Suprapubic skin (tissue), 4 donors: ENCODE measurements at regions not wholly inside any gene's neighbourhood (a gene's known extent, or its start where the extent isn't known, plus 50 kb on each side); places are given as distances from the start of the nearest gene placed in this dataset.

ENCODE experiments used
- DNase-seq, 2 donors: peaks; one replicate each; pipeline ENCODE4 v3.0.0-alpha.2; 2019; ENCODE audit warnings: low spot score in 2 of 2
- H3K27ac ChIP-seq: fragments of 200-600 bp; sonication (generic); one replicate; pipeline ENCODE4 v1.5.1; 2019
- H3K27me3 ChIP-seq: fragments of 200-600 bp; sonication (generic); one replicate; pipeline ENCODE4 v1.5.1; 2019
- H3K36me3 ChIP-seq: fragments of 200-600 bp; sonication (generic); one replicate; pipeline ENCODE4 v1.5.1; 2019
- H3K4me1 ChIP-seq: fragments of 200-600 bp; sonication (generic); one replicate; pipeline ENCODE4 v1.5.1; 2019
- H3K4me3 ChIP-seq: fragments of 200-600 bp; sonication (generic); one replicate; pipeline ENCODE4 v1.5.1; 2019; ENCODE audit warnings: mild to moderate bottlenecking
- H3K9me3 ChIP-seq: fragments of 200-600 bp; sonication (generic); one replicate; pipeline ENCODE4 v1.5.1; 2019
- CTCF ChIP-seq, 2 donors: fragments of 200-600 bp in 1 of 2; fragments of 450-650 bp in 1 of 2; sonication (generic) in 1 of 2; IDR thresholded peaks; one replicate each; pipeline ENCODE4 v1.5.1; 2016 to 2019; ENCODE audit warnings: antibody characterized with exemption in 2 of 2, mild to moderate bottlenecking in 1 of 2, moderate library complexity in 1 of 2
- EP300 ChIP-seq: sonication (generic); formaldehyde crosslinking; IDR thresholded peaks from one replicate; pipeline ENCODE4 v1.6.1; 2017; ENCODE audit warnings: antibody characterized with exemption
- POLR2A ChIP-seq, 2 donors: fragments of 450-650 bp; IDR thresholded peaks; one replicate each; pipeline ENCODE4 v1.6.1; 2017; ENCODE audit warnings: antibody characterized with exemption in 2 of 2, mild to moderate bottlenecking in 2 of 2, moderate library complexity in 2 of 2
- POLR2AphosphoS5 ChIP-seq, 3 donors: sonication (generic); formaldehyde crosslinking; IDR thresholded peaks; one replicate each; pipeline ENCODE4 v1.6.1; 2017; ENCODE audit warnings: antibody characterized with exemption in 3 of 3
- WGBS: methylation state at CpG from one replicate; pipeline ENCODE4 v1.1.5; 2018; 5-methylcytosine and 5-hydroxymethylcytosine counted together

GRCh38 chr22:48729499-48730171, 1098.0 kb downstream of the BRD1 start:
- Histone ChIP-seq H3K27ac (no peak overlapping the region), H3K36me3 (no peaks in the 10 kb centered on the region), H3K4me3 (no peak overlapping the region), H3K27me3 (no peaks in the 10 kb centered on the region), H3K4me1 (no peaks in the 10 kb centered on the region), H3K9me3 (peaks cover 13% of the 10 kb centered on the region)
- TF ChIP-seq CTCF (IDR thresholded peaks at IDR 0.05) (no peak), EP300 (no peak), POLR2AphosphoS5 (IDR thresholded peaks at IDR 0.05) (no peak), POLR2A (IDR thresholded peaks at IDR 0.05) (no peak)
- peak in 1 of 2 donors; percentile 11 for DNase-seq
- 92% methylated on average over 9 of the region's 9 CpGs for WGBS

- Histone ChIP-seq H3K4me1 (no peaks in the 10 kb centered on the region), H3K27ac (no peak overlapping the region), H3K9me3 (peaks cover 13% of the 10 kb centered on the region), H3K27me3 (no peaks in the 10 kb centered on the region), H3K4me3 (no peak overlapping the region), H3K36me3 (no peaks in the 10 kb centered on the region)
- WGBS: 87% methylated on average over 3 of the region's 3 CpGs
- no peak for DNase-seq
- TF ChIP-seq EP300: no peak
- no peak for TF ChIP-seq CTCF (IDR thresholded peaks at IDR 0.05)
- no peak for TF ChIP-seq POLR2A (IDR thresholded peaks at IDR 0.05)
- no peak for TF ChIP-seq POLR2AphosphoS5 (IDR thresholded peaks at IDR 0.05)
Observed at GRCh38 chr22:48727454-48728058, 1100.1 kb downstream of the BRD1 start.

GRCh38 chr22:48724899-48725298, 1102.8 kb downstream of the BRD1 start:
- WGBS: 83% methylated on average over 7 of the region's 12 CpGs

GRCh38 chr22:48722661-48723060, 1105.0 kb downstream of the BRD1 start:
- H3K4me1 ChIP-seq: no peaks in the 10 kb centered on the region
- TF ChIP-seq POLR2A (IDR thresholded peaks at IDR 0.05) (no peak), EP300 (no peak), CTCF (IDR thresholded peaks at IDR 0.05) (no peak), POLR2AphosphoS5 (IDR thresholded peaks at IDR 0.05) (no peak)
- H3K27ac ChIP-seq: no peak overlapping the region
- H3K4me3 ChIP-seq: no peak overlapping the region
- H3K36me3 ChIP-seq: no peaks in the 10 kb centered on the region
- DNase-seq: peak in 1 of 2 donors; percentile 27
- WGBS: 89% methylated on average over 10 of the region's 10 CpGs
- no peaks in the 10 kb centered on the region for H3K27me3 ChIP-seq
- peaks cover 9% of the 10 kb centered on the region for H3K9me3 ChIP-seq

More at GRCh38 chr22:48724899-48725298, 1102.8 kb downstream of the BRD1 start:
- H3K27me3 ChIP-seq: no peaks in the 10 kb centered on the region
- TF ChIP-seq POLR2A (IDR thresholded peaks at IDR 0.05): no peak
- TF ChIP-seq POLR2AphosphoS5 (IDR thresholded peaks at IDR 0.05): no peak
- TF ChIP-seq EP300: no peak
- TF ChIP-seq CTCF (IDR thresholded peaks at IDR 0.05): no peak
- H3K36me3 ChIP-seq: no peaks in the 10 kb centered on the region
- H3K9me3 ChIP-seq: peaks cover 13% of the 10 kb centered on the region
- H3K4me1 ChIP-seq: no peaks in the 10 kb centered on the region
- no peak overlapping the region for H3K4me3 ChIP-seq
- peak in 1 of 2 donors; percentile 7 for DNase-seq
- no peak overlapping the region for H3K27ac ChIP-seq

- no peak overlapping the region for H3K27ac ChIP-seq
- H3K4me1 ChIP-seq: no peaks in the 10 kb centered on the region
- H3K9me3 ChIP-seq: no peaks in the 10 kb centered on the region
- H3K36me3 ChIP-seq: no peaks in the 10 kb centered on the region
- WGBS: 57% methylated on average over 3 of the region's 3 CpGs
- H3K4me3 ChIP-seq: no peak overlapping the region
- TF ChIP-seq POLR2A (IDR thresholded peaks at IDR 0.05) (no peak), POLR2AphosphoS5 (IDR thresholded peaks at IDR 0.05) (no peak), CTCF (IDR thresholded peaks at IDR 0.05) (no peak), EP300 (no peak)
- H3K27me3 ChIP-seq: no peaks in the 10 kb centered on the region
- no peak for DNase-seq
Observed at GRCh38 chr22:48721395-48721669, 1106.3 kb downstream of the BRD1 start.
